ENCODE measurements at regions not wholly inside any gene's neighbourhood (a gene's known extent, or its start where the extent isn't known, plus 50 kb on each side); places are given as distances from the start of the nearest gene placed in this dataset.

GRCh38 chr2:136639651-136640050, 125.7 kb upstream of the THSD7B start:
- DNase-seq: no peak
- H3K36me3 ChIP-seq (replicated peaks; ENCODE audit: control insufficient read depth, insufficient read depth, low read length): no peaks in the 10 kb centered on the region
- no peaks in the 10 kb centered on the region for H3K27me3 ChIP-seq (ENCODE audit: control insufficient read depth, insufficient read depth, low read length)
- H3K4me3 ChIP-seq (ENCODE audit: insufficient read depth, low read depth, low read length): no peak overlapping the region

- DNase-seq: no peak
- Histone ChIP-seq H3K4me3 (ENCODE audit: insufficient read depth, low read depth, low read length) (no peak overlapping the region), H3K27me3 (ENCODE audit: control insufficient read depth, insufficient read depth, low read length) (no peaks in the 10 kb centered on the region), H3K36me3 (replicated peaks; ENCODE audit: control insufficient read depth, insufficient read depth, low read length) (no peaks in the 10 kb centered on the region)
These were observed 127.2 kb upstream of the THSD7B start for GRCh38 chr2:136638193-136638592.

- Histone ChIP-seq H3K36me3 (replicated peaks; ENCODE audit: control insufficient read depth, insufficient read depth, low read length) (no peaks in the 10 kb centered on the region), H3K4me3 (ENCODE audit: insufficient read depth, low read depth, low read length) (no peak overlapping the region), H3K27me3 (ENCODE audit: control insufficient read depth, insufficient read depth, low read length) (no peaks in the 10 kb centered on the region)
- no peak for DNase-seq
These were observed 127.9 kb upstream of the THSD7B start for GRCh38 chr2:136637402-136637801.

DNA sequence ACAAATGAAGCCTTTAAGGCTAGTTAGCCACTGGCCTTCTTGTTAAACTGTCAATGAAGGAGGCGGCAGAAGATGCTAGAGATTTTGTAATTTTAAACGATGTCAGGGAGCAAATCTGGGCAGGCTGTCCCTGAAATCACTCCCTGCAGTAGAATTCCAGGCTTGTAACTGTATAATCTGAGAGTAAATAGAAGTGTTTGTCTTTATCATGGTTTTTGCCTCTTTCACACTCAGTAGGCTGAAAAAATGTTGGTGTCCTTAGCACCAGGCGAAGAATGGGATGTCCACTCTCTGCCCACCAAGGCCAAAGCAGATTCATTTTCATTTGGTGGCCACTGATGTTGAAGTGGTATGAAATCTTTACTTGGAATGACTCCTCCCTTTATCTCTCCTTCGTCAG, 136.9 kb upstream of the THSD7B start:
- DNase-seq: no peak
- no peaks in the 10 kb centered on the region for H3K27me3 ChIP-seq (ENCODE audit: control insufficient read depth, insufficient read depth, low read length)
- H3K36me3 ChIP-seq (replicated peaks; ENCODE audit: control insufficient read depth, insufficient read depth, low read length): no peaks in the 10 kb centered on the region
- no peak overlapping the region for H3K4me3 ChIP-seq (ENCODE audit: insufficient read depth, low read depth, low read length)

DNA sequence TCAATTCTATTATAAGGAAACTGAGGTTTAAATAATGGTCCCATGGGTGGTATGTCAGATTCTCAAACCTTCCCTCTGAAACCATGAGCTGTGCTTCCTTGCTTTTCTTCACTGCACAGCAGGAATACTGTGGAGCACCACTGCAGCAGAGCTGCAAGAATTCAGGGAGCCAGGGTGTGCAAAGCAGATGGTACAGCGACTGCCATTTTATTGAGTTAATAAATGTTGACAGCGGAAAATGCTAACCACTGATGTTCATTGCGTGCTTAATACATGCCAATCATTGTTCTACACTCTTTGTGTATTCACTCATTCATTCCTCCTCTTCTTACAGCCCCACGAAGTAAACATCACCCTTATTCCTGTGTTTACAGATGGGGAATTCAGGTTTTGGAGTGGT, 152.2 kb upstream of the THSD7B start:
- H3K27me3 ChIP-seq (ENCODE audit: control insufficient read depth, insufficient read depth, low read length): no peaks in the 10 kb centered on the region
- no peaks in the 10 kb centered on the region for H3K36me3 ChIP-seq (replicated peaks; ENCODE audit: control insufficient read depth, insufficient read depth, low read length)
- no peak overlapping the region for H3K4me3 ChIP-seq (ENCODE audit: insufficient read depth, low read depth, low read length)
- DNase-seq: no peak

GRCh38 chr2:136612079-136612478, 153.3 kb upstream of the THSD7B start:
- Histone ChIP-seq H3K36me3 (replicated peaks; ENCODE audit: control insufficient read depth, insufficient read depth, low read length) (no peaks in the 10 kb centered on the region), H3K27me3 (ENCODE audit: control insufficient read depth, insufficient read depth, low read length) (no peaks in the 10 kb centered on the region), H3K4me3 (ENCODE audit: insufficient read depth, low read depth, low read length) (no peak overlapping the region)
- no peak for DNase-seq

DNA sequence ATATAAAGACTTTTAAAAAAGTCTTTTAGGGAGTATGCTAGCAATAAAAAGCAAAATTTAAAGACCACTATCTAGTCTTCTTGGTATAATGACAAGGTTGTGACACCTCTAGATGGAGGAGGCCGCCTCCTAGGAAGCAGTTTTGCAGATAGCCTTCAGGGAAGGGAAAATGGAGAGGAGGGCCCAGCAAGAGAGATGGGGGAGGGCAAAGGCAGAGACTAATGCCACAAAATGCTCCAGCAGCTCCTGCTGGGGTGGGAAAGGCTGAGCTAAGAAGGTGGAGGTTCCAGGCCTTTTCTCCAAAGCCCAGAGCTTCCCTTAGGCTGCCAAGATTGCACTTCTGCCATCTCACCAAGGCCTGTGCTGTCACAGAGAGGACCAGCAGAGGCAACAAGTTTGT, 153.9 kb upstream of the THSD7B start:
- Histone ChIP-seq H3K4me3 (ENCODE audit: insufficient read depth, low read depth, low read length) (no peak overlapping the region), H3K36me3 (replicated peaks; ENCODE audit: control insufficient read depth, insufficient read depth, low read length) (no peaks in the 10 kb centered on the region), H3K27me3 (ENCODE audit: control insufficient read depth, insufficient read depth, low read length) (no peaks in the 10 kb centered on the region)
- DNase-seq: no peak

- Histone ChIP-seq H3K27me3 (ENCODE audit: control insufficient read depth, insufficient read depth, low read length) (no peaks in the 10 kb centered on the region), H3K4me3 (ENCODE audit: insufficient read depth, low read depth, low read length) (no peak overlapping the region), H3K36me3 (replicated peaks; ENCODE audit: control insufficient read depth, insufficient read depth, low read length) (no peaks in the 10 kb centered on the region)
- peak; percentile 41 for DNase-seq
These were observed 182.6 kb upstream of the THSD7B start for GRCh38 chr2:136582628-136583205.

DNA sequence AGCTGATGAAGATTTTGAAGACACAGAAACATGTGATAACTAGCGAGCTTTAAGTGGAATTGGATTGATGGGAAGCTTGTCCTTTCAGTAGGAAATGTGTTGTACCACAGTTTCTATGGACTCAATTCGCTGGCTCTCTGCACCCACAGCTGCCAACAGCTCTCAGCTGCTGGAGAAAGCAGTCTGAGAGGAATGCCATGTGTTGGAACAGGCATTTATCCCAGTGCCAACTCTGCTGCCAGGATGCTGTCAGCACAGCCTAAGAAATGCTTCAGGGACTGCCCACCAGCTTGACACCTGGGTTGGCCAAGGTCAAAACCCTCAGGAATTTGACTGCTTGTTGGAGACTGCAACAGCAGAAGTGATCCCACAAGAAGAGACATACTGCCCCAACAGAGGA, 193.0 kb upstream of the THSD7B start:
- no peak for DNase-seq
- Histone ChIP-seq H3K36me3 (replicated peaks; ENCODE audit: control insufficient read depth, insufficient read depth, low read length) (no peaks in the 10 kb centered on the region), H3K27me3 (ENCODE audit: control insufficient read depth, insufficient read depth, low read length) (no peaks in the 10 kb centered on the region), H3K4me3 (ENCODE audit: insufficient read depth, low read depth, low read length) (no peak overlapping the region)

GRCh38 chr2:136557203-136557602, 208.1 kb upstream of the THSD7B start:
- Histone ChIP-seq H3K27me3 (ENCODE audit: control insufficient read depth, insufficient read depth, low read length) (no peaks in the 10 kb centered on the region), H3K4me3 (ENCODE audit: insufficient read depth, low read depth, low read length) (no peak overlapping the region), H3K36me3 (replicated peaks; ENCODE audit: control insufficient read depth, insufficient read depth, low read length) (no peaks in the 10 kb centered on the region)
- DNase-seq: no peak

DNA sequence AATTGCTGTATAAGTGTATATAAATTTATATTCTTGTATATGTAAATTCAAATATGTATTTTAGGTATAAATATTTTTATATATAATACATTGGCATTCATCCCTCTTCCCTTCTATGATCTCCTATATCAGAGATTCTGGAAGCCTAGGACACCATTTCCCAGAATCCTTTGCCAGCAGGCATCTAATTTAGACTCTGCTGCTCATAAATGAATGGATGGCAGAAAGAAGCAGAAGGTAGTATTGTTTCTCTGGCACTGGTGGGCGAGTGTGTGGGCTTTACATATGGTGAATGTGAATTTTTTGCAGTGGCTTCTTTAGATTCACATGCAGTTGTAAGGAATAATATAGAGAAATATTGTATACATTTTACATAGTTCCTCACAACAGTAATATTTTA, 215.2 kb upstream of the THSD7B start:
- no peak for DNase-seq
- Histone ChIP-seq H3K36me3 (replicated peaks; ENCODE audit: control insufficient read depth, insufficient read depth, low read length) (no peaks in the 10 kb centered on the region), H3K4me3 (ENCODE audit: insufficient read depth, low read depth, low read length) (no peak overlapping the region), H3K27me3 (ENCODE audit: control insufficient read depth, insufficient read depth, low read length) (no peaks in the 10 kb centered on the region)

DNA sequence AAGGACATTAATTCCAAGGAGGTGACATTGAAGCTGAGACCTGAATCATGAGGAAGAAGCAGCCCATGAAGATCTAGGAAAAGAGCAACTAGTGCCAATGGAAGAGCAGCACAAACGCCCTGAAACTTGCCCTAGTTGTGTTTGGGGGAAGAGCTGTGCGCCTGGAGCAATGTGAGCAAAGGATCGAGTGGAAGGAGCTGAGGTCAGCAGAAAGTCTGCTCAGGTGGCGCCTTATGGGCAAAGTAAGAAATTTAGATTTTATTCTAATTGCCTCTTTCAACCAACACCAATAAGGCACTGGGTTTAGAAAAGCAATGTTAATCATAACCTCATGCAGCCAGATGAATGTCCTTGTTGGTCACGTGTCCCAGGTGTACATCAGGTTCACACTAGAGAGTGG, 226.0 kb upstream of the THSD7B start:
- no peaks in the 10 kb centered on the region for H3K27me3 ChIP-seq (ENCODE audit: control insufficient read depth, insufficient read depth, low read length)
- H3K4me3 ChIP-seq (ENCODE audit: insufficient read depth, low read depth, low read length): no peak overlapping the region
- no peak for DNase-seq
- H3K36me3 ChIP-seq (replicated peaks; ENCODE audit: control insufficient read depth, insufficient read depth, low read length): no peaks in the 10 kb centered on the region

DNA sequence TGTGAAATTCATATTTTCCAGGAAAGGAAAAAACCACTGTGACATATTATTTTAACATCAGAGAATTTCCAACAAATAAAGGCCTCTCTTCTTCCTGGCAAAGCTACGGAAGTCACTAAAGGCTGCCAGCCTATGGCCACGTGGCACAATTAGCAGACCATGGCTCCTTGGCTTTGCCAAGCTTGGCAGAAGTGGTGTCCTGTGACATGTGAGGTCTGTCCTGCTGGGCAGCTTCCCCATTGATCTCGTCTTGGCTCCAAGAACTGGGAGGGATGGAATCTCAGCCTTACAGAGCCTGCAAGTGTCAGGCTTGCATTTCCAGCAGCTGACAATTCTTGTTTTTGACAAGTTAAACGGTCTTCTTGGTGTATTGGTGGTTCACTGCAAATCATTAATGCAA, 226.9 kb upstream of the THSD7B start:
- no peak overlapping the region for H3K4me3 ChIP-seq (ENCODE audit: insufficient read depth, low read depth, low read length)
- H3K27me3 ChIP-seq (ENCODE audit: control insufficient read depth, insufficient read depth, low read length): no peaks in the 10 kb centered on the region
- DNase-seq: no peak
- H3K36me3 ChIP-seq (replicated peaks; ENCODE audit: control insufficient read depth, insufficient read depth, low read length): no peaks in the 10 kb centered on the region

- DNase-seq: no peak
- Histone ChIP-seq H3K36me3 (replicated peaks; ENCODE audit: control insufficient read depth, insufficient read depth, low read length) (no peaks in the 10 kb centered on the region), H3K27me3 (ENCODE audit: control insufficient read depth, insufficient read depth, low read length) (no peaks in the 10 kb centered on the region), H3K4me3 (ENCODE audit: insufficient read depth, low read depth, low read length) (no peak overlapping the region)
These were observed 230.5 kb upstream of the THSD7B start for GRCh38 chr2:136534811-136535210.

- H3K27me3 ChIP-seq (ENCODE audit: control insufficient read depth, insufficient read depth, low read length): no peaks in the 10 kb centered on the region
- no peak overlapping the region for H3K4me3 ChIP-seq (ENCODE audit: insufficient read depth, low read depth, low read length)
- no peaks in the 10 kb centered on the region for H3K36me3 ChIP-seq (replicated peaks; ENCODE audit: control insufficient read depth, insufficient read depth, low read length)
- DNase-seq: no peak
These were observed 233.2 kb upstream of the THSD7B start for GRCh38 chr2:136532171-136532570.

GRCh38 chr2:136531731-136532130, 233.6 kb upstream of the THSD7B start:
- DNase-seq: no peak
- H3K36me3 ChIP-seq (replicated peaks; ENCODE audit: control insufficient read depth, insufficient read depth, low read length): no peaks in the 10 kb centered on the region
- no peaks in the 10 kb centered on the region for H3K27me3 ChIP-seq (ENCODE audit: control insufficient read depth, insufficient read depth, low read length)
- H3K4me3 ChIP-seq (ENCODE audit: insufficient read depth, low read depth, low read length): no peak overlapping the region
